OCI-LY3 (cell line): ENCODE measurements at regions not wholly inside any gene's neighbourhood (a gene's known extent, or its start where the extent isn't known, plus 50 kb on each side); places are given as distances from the start of the nearest gene placed in this dataset.
"Not testable (repeated sequence)": the region's sequence is repeated elsewhere in the genome, so short reads cannot be mapped to it uniquely, and the experiment has no call there.

Experiments used
- H2AFZ ChIP-seq: fragments of 200-600, 300-600 bp; shearing (Covaris generic); 2 replicates; pipeline ENCODE4 v1.6.0; 2014; ENCODE audit warnings: antibody characterized with exemption, low read depth, low read length
- H3K27ac ChIP-seq: fragments of 200-600, 300-600 bp; sonication (generic); 2 replicates; pipeline ENCODE4 v1.5.1; 2014; ENCODE audit warnings: mild to moderate bottlenecking, low read length, moderate library complexity, mixed read lengths
- H3K27me3 ChIP-seq: fragments of 200-600, 300-600 bp; sonication (generic); 2 replicates; pipeline ENCODE4 v1.6.1; 2014; ENCODE audit warnings: low read depth, low read length, mixed read lengths
- H3K36me3 ChIP-seq: fragments of 200-600, 300-600 bp; sonication (generic); replicated peaks from 2 replicates; pipeline ENCODE3; 2014; ENCODE audit warnings: low read depth, low read length, mixed read lengths
- H3K4me1 ChIP-seq: fragments of 300-600, 200-600 bp; sonication (generic); 2 replicates; pipeline ENCODE4 v1.6.1; 2014; ENCODE audit warnings: low read length, mixed read lengths
- H3K4me2 ChIP-seq: fragments of 200-600, 300-600 bp; sonication (generic); 2 replicates; pipeline ENCODE4 v1.6.1; 2014; ENCODE audit warnings: low read length, mixed read lengths
- H3K4me3 ChIP-seq: fragments of 300-600, 200-600 bp; sonication (generic); 2 replicates; pipeline ENCODE4 v1.5.1; 2014; ENCODE audit warnings: antibody characterized with exemption, mild to moderate bottlenecking, low read length, moderate library complexity
- H3K79me2 ChIP-seq: fragments of 300-600, 200-600 bp; shearing (Covaris generic); 2 replicates; pipeline ENCODE4 v1.6.1; 2014; ENCODE audit warnings: mild to moderate bottlenecking, low read length, mixed read lengths
- H3K9ac ChIP-seq: fragments of 300-600, 200-600 bp; shearing (Covaris generic); 2 replicates; pipeline ENCODE4 v1.6.0; 2014; ENCODE audit warnings: mild to moderate bottlenecking, low read length, moderate library complexity
- H3K9me3 ChIP-seq: fragments of 200-600, 300-600 bp; shearing (Covaris generic); 2 replicates; pipeline ENCODE4 v1.6.1; 2014; ENCODE audit warnings: low read length, mixed read lengths; ENCODE audit not compliant: insufficient read depth
- H4K20me1 ChIP-seq: fragments of 200-600, 300-600 bp; sonication (generic); 2 replicates; pipeline ENCODE4 v1.6.1; 2016; ENCODE audit warnings: low read length, mixed read lengths; ENCODE audit not compliant: insufficient read depth
- EZH2phosphoT487 ChIP-seq: fragments of 200-600 bp; shearing (Covaris generic); IDR thresholded peaks from 2 replicates; pipeline ENCODE4 v1.6.1; 2018; ENCODE audit warnings: antibody characterized with exemption, mixed run types, low read depth
- TF ChIP-seq, protein P1 (sequence below): fragments of 200-600, 300-600 bp; sonication (generic); IDR thresholded peaks from 2 replicates; pipeline ENCODE4 v1.5.1; 2014; ENCODE audit warnings: antibody characterized with exemption, low read length, low read depth

DNA sequence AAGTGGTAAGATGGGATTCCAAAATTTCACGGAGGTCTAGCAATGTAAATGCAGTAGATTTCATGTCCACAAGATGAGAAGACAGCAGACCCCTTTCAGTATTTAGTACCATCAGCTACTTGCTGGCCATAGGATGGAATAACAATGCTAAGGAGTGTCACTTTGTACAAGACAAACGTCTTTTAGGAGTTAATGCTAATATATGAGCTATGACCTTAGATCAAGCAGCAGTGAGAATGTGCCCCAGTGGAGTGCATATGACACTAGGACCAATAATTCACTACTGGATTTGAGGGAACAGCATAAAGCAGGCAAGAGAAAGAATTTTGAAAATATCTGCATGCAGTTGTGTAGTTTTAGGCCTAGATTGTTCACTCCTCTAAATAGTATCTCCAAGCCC lies 182.8 kb upstream of the ZNF804B start:
- Histone ChIP-seq H3K4me1 (no peaks in the 10 kb centered on the region), H3K4me2 (no peak overlapping the region), H3K9ac (no peak overlapping the region), H2AFZ (no peak overlapping the region), H3K9me3 (no peaks in the 10 kb centered on the region), H4K20me1 (no peaks in the 10 kb centered on the region), H3K4me3 (no peak overlapping the region), H3K79me2 (no peaks in the 10 kb centered on the region), H3K27ac (no peak overlapping the region), H3K36me3 (no peaks in the 10 kb centered on the region), H3K27me3 (no peaks in the 10 kb centered on the region)
- TF ChIP-seq EZH2phosphoT487: no peak
- TF ChIP-seq, protein P1, sequence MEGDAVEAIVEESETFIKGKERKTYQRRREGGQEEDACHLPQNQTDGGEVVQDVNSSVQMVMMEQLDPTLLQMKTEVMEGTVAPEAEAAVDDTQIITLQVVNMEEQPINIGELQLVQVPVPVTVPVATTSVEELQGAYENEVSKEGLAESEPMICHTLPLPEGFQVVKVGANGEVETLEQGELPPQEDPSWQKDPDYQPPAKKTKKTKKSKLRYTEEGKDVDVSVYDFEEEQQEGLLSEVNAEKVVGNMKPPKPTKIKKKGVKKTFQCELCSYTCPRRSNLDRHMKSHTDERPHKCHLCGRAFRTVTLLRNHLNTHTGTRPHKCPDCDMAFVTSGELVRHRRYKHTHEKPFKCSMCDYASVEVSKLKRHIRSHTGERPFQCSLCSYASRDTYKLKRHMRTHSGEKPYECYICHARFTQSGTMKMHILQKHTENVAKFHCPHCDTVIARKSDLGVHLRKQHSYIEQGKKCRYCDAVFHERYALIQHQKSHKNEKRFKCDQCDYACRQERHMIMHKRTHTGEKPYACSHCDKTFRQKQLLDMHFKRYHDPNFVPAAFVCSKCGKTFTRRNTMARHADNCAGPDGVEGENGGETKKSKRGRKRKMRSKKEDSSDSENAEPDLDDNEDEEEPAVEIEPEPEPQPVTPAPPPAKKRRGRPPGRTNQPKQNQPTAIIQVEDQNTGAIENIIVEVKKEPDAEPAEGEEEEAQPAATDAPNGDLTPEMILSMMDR: no peak

DNA sequence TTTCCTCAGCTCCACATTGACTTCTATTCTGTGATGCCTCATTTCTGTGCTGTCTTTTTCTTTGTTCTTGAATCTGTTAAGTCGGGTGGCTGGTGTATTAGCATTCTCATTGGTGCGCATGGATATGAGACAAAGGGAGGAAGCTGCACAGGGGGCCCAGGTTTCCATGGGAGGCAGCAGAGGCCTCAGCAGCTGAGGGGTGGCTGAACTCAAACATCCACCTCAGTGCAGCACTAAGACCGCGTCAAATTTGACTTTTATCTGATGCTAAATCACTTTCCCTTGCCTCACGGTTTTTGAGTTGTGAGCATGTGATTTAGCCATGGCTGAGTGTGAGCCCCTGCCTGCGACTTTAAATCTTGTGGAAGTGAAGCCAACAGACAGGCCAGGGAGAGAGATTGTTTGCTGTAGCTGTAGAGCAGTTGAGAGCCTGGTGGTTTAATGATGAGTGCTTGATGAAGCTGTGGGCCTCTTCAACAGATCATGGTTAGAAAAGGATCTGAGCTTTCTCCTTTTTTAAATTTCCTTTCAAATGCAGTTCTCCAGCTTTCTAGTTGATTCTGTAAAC lies 193.3 kb upstream of the ZNF804B start:
- Histone ChIP-seq H3K9me3 (no peaks in the 10 kb centered on the region), H3K4me1 (no peaks in the 10 kb centered on the region), H2AFZ (no peak overlapping the region), H3K27ac (no peak overlapping the region), H4K20me1 (no peaks in the 10 kb centered on the region), H3K36me3 (no peaks in the 10 kb centered on the region), H3K4me3 (no peak overlapping the region), H3K27me3 (no peaks in the 10 kb centered on the region), H3K79me2 (no peaks in the 10 kb centered on the region), H3K4me2 (no peak overlapping the region), H3K9ac (no peak overlapping the region)
- no peak for TF ChIP-seq EZH2phosphoT487
- TF ChIP-seq, protein P1: no peak

DNA sequence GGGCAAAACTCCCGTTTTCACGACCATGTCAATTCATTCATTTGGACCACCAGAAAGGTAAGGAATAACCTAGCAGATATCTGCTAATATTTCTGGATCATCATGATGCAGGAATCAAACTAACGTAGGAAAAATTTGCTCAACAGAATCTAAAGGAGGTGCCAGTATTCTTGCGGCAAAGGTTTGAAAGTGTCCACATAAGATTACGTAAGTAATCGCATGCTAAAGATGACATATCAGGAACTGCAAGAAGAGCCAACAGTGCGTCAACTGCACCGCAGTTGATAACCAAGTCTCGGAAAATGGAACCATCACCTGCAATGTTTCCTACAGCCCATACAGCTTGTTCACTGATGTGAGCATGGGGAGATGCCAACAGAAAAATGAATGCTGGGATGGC lies 194.1 kb upstream of the ZNF804B start:
- TF ChIP-seq, protein P1: no peak
- TF ChIP-seq EZH2phosphoT487: no peak
- H3K4me2 ChIP-seq: no peak overlapping the region

DNA sequence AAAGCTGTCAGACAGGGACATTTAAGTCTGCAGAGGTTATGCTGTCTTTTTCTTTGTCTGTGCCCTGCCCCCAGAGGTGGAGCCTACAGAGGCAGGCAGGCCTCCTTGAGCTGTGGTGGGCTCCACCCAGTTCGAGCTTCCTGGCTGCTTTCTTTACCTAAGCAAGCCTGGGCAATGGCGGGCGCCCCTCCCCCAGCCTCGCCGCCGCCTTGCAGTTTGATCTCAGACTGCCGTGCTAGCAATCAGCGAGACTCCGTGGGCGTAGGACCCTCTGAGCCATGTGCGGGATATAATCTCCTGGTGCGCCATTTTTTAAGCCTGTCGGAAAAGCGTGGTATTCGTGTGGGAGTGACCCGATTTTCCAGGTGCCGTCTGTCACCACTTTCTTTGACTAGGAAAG lies 203.1 kb upstream of the ZNF804B start:
- H3K36me3 ChIP-seq, H3K27ac ChIP-seq, H4K20me1 ChIP-seq: not testable (repeated sequence)

More for the DNA sequence above, 194.1 kb upstream of the ZNF804B start:
- Histone ChIP-seq H3K79me2 (no peaks in the 10 kb centered on the region), H3K27ac (no peak overlapping the region), H3K9me3 (no peaks in the 10 kb centered on the region), H4K20me1 (no peaks in the 10 kb centered on the region), H3K4me3 (no peak overlapping the region), H3K4me1 (no peaks in the 10 kb centered on the region), H2AFZ (no peak overlapping the region), H3K27me3 (no peaks in the 10 kb centered on the region), H3K36me3 (no peaks in the 10 kb centered on the region), H3K9ac (no peak overlapping the region)

DNA sequence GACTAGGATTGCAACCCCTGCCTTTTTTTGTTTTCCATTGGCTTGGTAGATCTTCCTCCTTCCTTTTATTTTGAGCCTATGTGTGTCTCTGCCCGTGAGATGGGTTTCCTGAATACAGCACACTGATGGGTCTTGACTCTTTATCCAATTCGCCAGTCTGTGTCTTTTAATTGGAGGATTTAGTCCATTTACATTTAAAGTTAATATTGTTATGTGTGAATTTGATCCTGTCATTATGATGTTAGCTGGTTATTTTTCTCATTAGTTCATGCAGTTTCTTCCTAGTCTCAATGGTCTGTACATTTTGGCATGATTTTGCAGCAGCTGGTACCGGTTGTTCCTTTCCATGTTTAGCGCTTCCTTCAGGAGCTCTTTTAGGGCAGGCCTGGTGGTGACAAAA lies 204.7 kb upstream of the ZNF804B start:
- not testable (repeated sequence) for H3K36me3 ChIP-seq, H3K79me2 ChIP-seq, H2AFZ ChIP-seq, H3K27me3 ChIP-seq, H3K4me1 ChIP-seq, H3K27ac ChIP-seq, H3K4me3 ChIP-seq, H3K9me3 ChIP-seq, H4K20me1 ChIP-seq, H3K4me2 ChIP-seq, H3K9ac ChIP-seq

More for the DNA sequence above, 203.1 kb upstream of the ZNF804B start:
- not testable (repeated sequence) for H3K4me1 ChIP-seq, H3K79me2 ChIP-seq, H3K4me2 ChIP-seq, H3K27me3 ChIP-seq, H3K4me3 ChIP-seq, H3K9ac ChIP-seq, H2AFZ ChIP-seq, H3K9me3 ChIP-seq
